Caco-2 (cell line): ENCODE measurements at regions not wholly inside any gene's neighbourhood (a gene's known extent, or its start where the extent isn't known, plus 50 kb on each side); places are given as distances from the start of the nearest gene placed in this dataset.

Experiments used
- BruUV-seq: library from RNA; stranded (reverse); fragments of 400-500 nt; replicated peaks from 2 replicates; lab custom pipeline; 2021; lab: Mats Ljungman, UMichigan
- CTCF ChIA-PET: fragments of 300-600 bp; sonication (Branson Sonifier 250); formaldehyde crosslinking; loops from one replicate; lab custom pipeline; 2022; ENCODE audit warnings: antibody characterized with exemption; lab: Charles Lee
- POLR2A ChIA-PET: fragments of 300-600 bp; sonication (Branson Sonifier 250); formaldehyde crosslinking; loops from one replicate; lab custom pipeline; 2022; ENCODE audit warnings: antibody characterized with exemption; lab: Charles Lee
- DNase-seq, 2 experiments: peaks; one replicate each; pipeline versions ENCODE4 v3.0.0 to v3.0.0-alpha.2; 2020 to 2022
- H3K27me3 ChIP-seq: replicated peaks from 2 replicates; pipeline ENCODE4 v1.6.0; 2011; ENCODE audit warnings: low read length; ENCODE audit not compliant: control insufficient read depth, insufficient read depth
- H3K36me3 ChIP-seq: 2 replicates; pipeline ENCODE4 v1.5.1; 2011; ENCODE audit warnings: low read length; ENCODE audit not compliant: control insufficient read depth, insufficient read depth
- H3K4me1 ChIP-seq: fragments of 250-450 bp; sonication (Bioruptor Pico); 2 replicates; pipeline ENCODE4 v1.5.1; 2020; ENCODE audit warnings: mild to moderate bottlenecking
- H3K4me3 ChIP-seq: 2 replicates; pipeline ENCODE4 v1.5.1; 2011; ENCODE audit warnings: low read depth, mild to moderate bottlenecking, control low read depth, low read length
- H3K9me3 ChIP-seq: fragments of 250-450 bp; sonication (Bioruptor Pico); 2 replicates; pipeline ENCODE4 v1.5.1; 2020; ENCODE audit warnings: mild to moderate bottlenecking, moderate library complexity
- H3K27ac Mint-ChIP-seq: one replicate; pipeline ENCODE4 v1.8.0; 2022; ENCODE audit warnings: mixed read lengths; ENCODE audit not compliant: unreplicated experiment
- H3K27me3 Mint-ChIP-seq: one replicate; pipeline ENCODE4 v1.8.0; 2022; ENCODE audit warnings: mixed read lengths; ENCODE audit not compliant: insufficient read depth, unreplicated experiment
- H3K36me3 Mint-ChIP-seq: one replicate; pipeline ENCODE4 v1.8.0; 2022; ENCODE audit warnings: mild to moderate bottlenecking, mixed read lengths; ENCODE audit not compliant: insufficient read depth, unreplicated experiment
- H3K4me1 Mint-ChIP-seq: one replicate; pipeline ENCODE4 v1.8.0; 2022; ENCODE audit warnings: low read depth, mixed read lengths; ENCODE audit not compliant: unreplicated experiment
- H3K4me3 Mint-ChIP-seq: one replicate; pipeline ENCODE4 v1.8.0; 2022; ENCODE audit warnings: mild to moderate bottlenecking, moderate library complexity, mixed read lengths; ENCODE audit not compliant: unreplicated experiment
- H3K9me3 Mint-ChIP-seq: one replicate; pipeline ENCODE4 v1.8.0; 2022; ENCODE audit warnings: mixed read lengths; ENCODE audit not compliant: unreplicated experiment
- CTCF ChIP-seq, 2 experiments: fragments of 200-600 bp in 1 of 2; IDR thresholded peaks; 1 replicate in 1 of 2; 2 replicates in 1 of 2; pipeline versions ENCODE4 v1.5.1 to v1.8.0; 2011 to 2022; ENCODE audit warnings: antibody characterized with exemption in 1 of 2, control low read depth in 1 of 2, inconsistent platforms in 1 of 2, low read depth in 1 of 2, low read length in 1 of 2, mild to moderate bottlenecking in 1 of 2, moderate library complexity in 1 of 2; ENCODE audit not compliant: insufficient read depth in 1 of 2, severe bottlenecking in 1 of 2, unreplicated experiment in 1 of 2
- intact Hi-C: fragments of 100-400 bp; cut with micrococcal nuclease; formaldehyde crosslinking; loops from one replicate; pipeline ENCODE4 v1.10.0; 2022; ENCODE audit not compliant: unreplicated experiment

- no TSS peak for BruUV-seq
- Mint-ChIP-seq H3K9me3 (no peaks in the 10 kb centered on the region), H3K36me3 (no peaks in the 10 kb centered on the region), H3K4me1 (no peaks in the 10 kb centered on the region), H3K27me3 (peaks cover 4% of the 10 kb centered on the region), H3K4me3 (no peak overlapping the region), H3K27ac (no peak overlapping the region)
- Histone ChIP-seq H3K27me3 (no peaks in the 10 kb centered on the region), H3K36me3 (no peaks in the 10 kb centered on the region), H3K9me3 (no peaks in the 10 kb centered on the region), H3K4me3 (no peak overlapping the region), H3K4me1 (no peaks in the 10 kb centered on the region)
- intact Hi-C loops: loop anchor here (5.0 kb wide), 1 partner anchor 138 kb away; no protein-coding TSS in a partner anchor
- CTCF ChIA-PET: no interaction called here
- POLR2A ChIA-PET: no interaction called here
- no peak for DNase-seq
- TF ChIP-seq CTCF (IDR thresholded peaks at IDR 0.05; ENCODE audit: insufficient read depth in 1 of 2, low read depth in 1 of 2, low read length in 1 of 2, severe bottlenecking in 1 of 2, unreplicated experiment in 1 of 2): no peak
Measured at GRCh38 chr7:91644256-91644655, 236.2 kb downstream of the MTERF1 start.

GRCh38 chr7:91645542-91645941 lies 235.0 kb downstream of the MTERF1 start:
- H3K4me1 ChIP-seq: no peaks in the 10 kb centered on the region
- Mint-ChIP-seq H3K36me3 (no peaks in the 10 kb centered on the region), H3K9me3 (no peaks in the 10 kb centered on the region), H3K4me1 (no peaks in the 10 kb centered on the region), H3K27me3 (peaks cover 4% of the 10 kb centered on the region), H3K27ac (no peak overlapping the region), H3K4me3 (no peak overlapping the region)
- no peak for TF ChIP-seq CTCF (IDR thresholded peaks at IDR 0.05; ENCODE audit: insufficient read depth in 1 of 2, low read depth in 1 of 2, low read length in 1 of 2, severe bottlenecking in 1 of 2, unreplicated experiment in 1 of 2)
- no peaks in the 10 kb centered on the region for H3K27me3 ChIP-seq
- H3K9me3 ChIP-seq: no peaks in the 10 kb centered on the region
- intact Hi-C loops: no loop called here
- ChIA-PET CTCF (no interaction called here), POLR2A (no interaction called here)
- H3K4me3 ChIP-seq: no peak overlapping the region
- DNase-seq: no peak
- no TSS peak for BruUV-seq
- no peaks in the 10 kb centered on the region for H3K36me3 ChIP-seq

- no peaks in the 10 kb centered on the region for H3K4me1 Mint-ChIP-seq
- no peak for TF ChIP-seq CTCF (IDR thresholded peaks at IDR 0.05; ENCODE audit: insufficient read depth in 1 of 2, low read depth in 1 of 2, low read length in 1 of 2, severe bottlenecking in 1 of 2, unreplicated experiment in 1 of 2)
- Histone ChIP-seq H3K27me3 (no peaks in the 10 kb centered on the region), H3K9me3 (no peaks in the 10 kb centered on the region), H3K36me3 (no peaks in the 10 kb centered on the region), H3K4me3 (no peak overlapping the region), H3K4me1 (no peaks in the 10 kb centered on the region)
- no peaks in the 10 kb centered on the region for H3K9me3 Mint-ChIP-seq
- no peak for DNase-seq
- no peak overlapping the region for H3K4me3 Mint-ChIP-seq
- BruUV-seq: no TSS peak
- CTCF ChIA-PET: no interaction called here
- H3K36me3 Mint-ChIP-seq: no peaks in the 10 kb centered on the region
- POLR2A ChIA-PET: no interaction called here
- intact Hi-C loops: no loop called here
- H3K27ac Mint-ChIP-seq: no peak overlapping the region
- H3K27me3 Mint-ChIP-seq: peaks cover 16% of the 10 kb centered on the region
Measured at GRCh38 chr7:91651986-91652385, 228.5 kb downstream of the MTERF1 start.
